ENCODE measurements at regions not wholly inside any gene's neighbourhood (a gene's known extent, or its start where the extent isn't known, plus 50 kb on each side); places are given as distances from the start of the nearest gene placed in this dataset.

GRCh38 chr9:82721593-82721992, 341.3 kb downstream of the RASEF start:
- 0% methylated on average over 1 of the region's 1 CpG for WGBS (ENCODE audit: insufficient coverage, low coverage, missing lambda C conversion rate)
- no peaks in the 10 kb centered on the region for H3K36me3 ChIP-seq (ENCODE audit: control insufficient read depth, insufficient read depth, low read length)
- H2AFZ ChIP-seq (ENCODE audit: low read depth, low read length): no peak overlapping the region
- DNase-seq (ENCODE audit: extremely low read depth in 1 of 4, low spot score in 3 of 4) (no peak), FAIRE-seq (no peak), ATAC-seq (no peak)
- intact Hi-C loops (cut with micrococcal nuclease): no loop called here
- no peaks in the 10 kb centered on the region for H3K4me1 ChIP-seq (replicated peaks in 1 of 2; ENCODE audit: control insufficient read depth in 2 of 2, insufficient read depth in 2 of 2, low read length in 2 of 2)
- no peaks in the 10 kb centered on the region for H3K27me3 ChIP-seq (ENCODE audit: control insufficient read depth in 2 of 2, insufficient read depth in 2 of 2, low read length in 2 of 2)
- no peak overlapping the region for H3K9ac ChIP-seq (ENCODE audit: insufficient read depth in 1 of 2, low read depth in 2 of 2, low read length in 2 of 2)
- H3K79me2 ChIP-seq (ENCODE audit: control insufficient read depth, insufficient read depth, low read length): no peaks in the 10 kb centered on the region
- no peak overlapping the region for H3K4me2 ChIP-seq (ENCODE audit: insufficient read depth, low read length)
- no peaks in the 10 kb centered on the region for H3K9me1 ChIP-seq (ENCODE audit: control insufficient read depth, insufficient read depth, low read length)
- H3K27ac ChIP-seq (ENCODE audit: extremely low read depth, low read depth, low read length): no peak overlapping the region
- in situ Hi-C loops (cut with MboI): no loop called here
- no peak overlapping the region for H3K4me3 ChIP-seq
- BruUV-seq (replicated peaks): no TSS peak
- POLR2A ChIA-PET: no interaction called here
- TF ChIP-seq BHLHE40 (IDR thresholded peaks at IDR 0.05; ENCODE audit: low read length) (no peak), NFIX (CRISPR knock-in tag; IDR thresholded peaks at IDR 0.05; ENCODE audit: low read depth) (no peak), U2AF2 (optimal IDR thresholded peaks at IDR 0.05; ENCODE audit: low read depth, low read length) (no peak), PHB2 (IDR thresholded peaks at IDR 0.05; ENCODE audit: low read depth) (no peak), NUFIP1 (IDR thresholded peaks at IDR 0.05; ENCODE audit: partially characterized antibody) (no peak), ZNF77 (CRISPR knock-in tag; IDR thresholded peaks at IDR 0.05) (no peak), UBTF (IDR thresholded peaks at IDR 0.05; ENCODE audit: borderline replicate concordance in 1 of 2, low read depth in 2 of 2, low read length in 2 of 2) (no peak), GATAD2B (IDR thresholded peaks at IDR 0.05; ENCODE audit: borderline replicate concordance) (no peak), BRCA1 (IDR thresholded peaks at IDR 0.05) (no peak), BRCA1 (CRISPR knock-in tag; IDR thresholded peaks at IDR 0.05) (no peak), PKNOX1 (IDR thresholded peaks at IDR 0.05) (no peak), MLX (CRISPR knock-in tag; conservative IDR thresholded peaks at IDR 0.05) (no peak), NR2F6 (CRISPR knock-in tag; IDR thresholded peaks at IDR 0.05) (no peak), OTX1 (CRISPR knock-in tag; IDR thresholded peaks at IDR 0.05) (no peak), ZFP91 (CRISPR knock-in tag; IDR thresholded peaks at IDR 0.05) (no peak), MEIS2 (IDR thresholded peaks at IDR 0.05; ENCODE audit: partially characterized antibody) (no peak)
- H4K20me1 ChIP-seq (replicated peaks; ENCODE audit: control insufficient read depth, insufficient read depth, low read length): no peaks in the 10 kb centered on the region
- CTCF ChIA-PET (ENCODE audit: low intra/inter-chr PET ratio): no interaction called here
- no peaks in the 10 kb centered on the region for H3K9me3 ChIP-seq (replicated peaks; ENCODE audit: control insufficient read depth, insufficient read depth, low read depth, low read length)

All from K562 (cell line).